T47D (cell line): ENCODE measurements at regions not wholly inside any gene's neighbourhood (a gene's known extent, or its start where the extent isn't known, plus 50 kb on each side); places are given as distances from the start of the nearest gene placed in this dataset.

Source experiments
- DNase-seq, 2 experiments: peaks; one replicate each; pipeline versions ENCODE4 v3.0.0 to v3.0.0-alpha.2; 2011 to 2012; ENCODE audit warnings: low read depth in 1 of 2, low spot score in 1 of 2
- JUND ChIP-seq: IDR thresholded peaks from 2 replicates; pipeline ENCODE4 v1.6.1; 2012; ENCODE audit warnings: low read depth
- in situ Hi-C: cut with HindIII; loops from 2 replicates; pipeline ENCODE4 v1.10.0; 2016; ENCODE audit warnings: low sequenced_read_pairs, low pct_unique_long_range_greater_than_20kb

GRCh38 chr5:168165977-168166376, 125.5 kb upstream of the WWC1 start:
- in situ Hi-C loops = no loop called here
- no peak for DNase-seq
- no peak for TF ChIP-seq JUND

- no peak for DNase-seq
Observed at GRCh38 chr5:168167338-168167737, 124.1 kb upstream of the WWC1 start.

GRCh38 chr5:168168978-168169698, 122.3 kb upstream of the WWC1 start:
- DNase-seq = no peak
- no peak for TF ChIP-seq JUND
- in situ Hi-C loops = no loop called here

More at GRCh38 chr5:168167338-168167737, 124.1 kb upstream of the WWC1 start:
- in situ Hi-C loops = no loop called here
- TF ChIP-seq JUND = no peak

GRCh38 chr5:168169791-168170190, 121.7 kb upstream of the WWC1 start:
- no peak for TF ChIP-seq JUND
- no peak for DNase-seq
- in situ Hi-C loops = no loop called here

- no peak for TF ChIP-seq JUND
- DNase-seq = no peak
- in situ Hi-C loops = no loop called here
Observed at GRCh38 chr5:168171901-168172759, 119.3 kb upstream of the WWC1 start.

GRCh38 chr5:168172760-168173223, 118.7 kb upstream of the WWC1 start:
- no peak for TF ChIP-seq JUND
- in situ Hi-C loops = no loop called here
- no peak for DNase-seq

GRCh38 chr5:168174376-168174775, 117.1 kb upstream of the WWC1 start:
- no peak for DNase-seq
- in situ Hi-C loops = no loop called here
- TF ChIP-seq JUND = no peak

GRCh38 chr5:168176251-168176650, 115.2 kb upstream of the WWC1 start:
- in situ Hi-C loops = no loop called here
- TF ChIP-seq JUND = no peak
- no peak for DNase-seq

GRCh38 chr5:168176941-168177340, 114.5 kb upstream of the WWC1 start:
- no peak for TF ChIP-seq JUND
- DNase-seq = no peak
- in situ Hi-C loops = no loop called here

GRCh38 chr5:168177831-168178450, 113.5 kb upstream of the WWC1 start:
- DNase-seq = no peak
- in situ Hi-C loops = no loop called here
- no peak for TF ChIP-seq JUND

GRCh38 chr5:168179192-168179593, 112.3 kb upstream of the WWC1 start:
- in situ Hi-C loops = no loop called here
- DNase-seq = no peak
- no peak for TF ChIP-seq JUND

GRCh38 chr5:168182269-168182668, 109.2 kb upstream of the WWC1 start:
- in situ Hi-C loops = no loop called here

GRCh38 chr5:168184103-168184502, 107.3 kb upstream of the WWC1 start:
- in situ Hi-C loops = no loop called here
- no peak for DNase-seq
- TF ChIP-seq JUND = no peak

More at GRCh38 chr5:168182269-168182668, 109.2 kb upstream of the WWC1 start:
- no peak for DNase-seq
- TF ChIP-seq JUND = no peak
